Activated naive CD4-positive, alpha-beta T cell treated with anti-CD3 and anti-CD28 coated beads, Interleukin-2, amount 50 U/mL, for 24 hours (primary cell): ENCODE measurements at regions not wholly inside any gene's neighbourhood (a gene's known extent, or its start where the extent isn't known, plus 50 kb on each side); places are given as distances from the start of the nearest gene placed in this dataset.
"Not testable (repeated sequence)": the region's sequence is repeated elsewhere in the genome, so short reads cannot be mapped to it uniquely, and the experiment has no call there.

Source experiments
- H3K27ac Mint-ChIP-seq: one replicate; pipeline ENCODE4 v1.8.0; 2021; ENCODE audit warnings: mild to moderate bottlenecking, mixed read lengths
- H3K27me3 Mint-ChIP-seq: one replicate; pipeline ENCODE4 v1.8.0; 2021; ENCODE audit warnings: mixed read lengths
- H3K36me3 Mint-ChIP-seq: one replicate; pipeline ENCODE4 v1.8.0; 2021; ENCODE audit warnings: mixed read lengths
- H3K4me1 Mint-ChIP-seq: one replicate; pipeline ENCODE4 v1.8.0; 2021; ENCODE audit warnings: mixed read lengths
- H3K4me3 Mint-ChIP-seq: one replicate; pipeline ENCODE4 v1.8.0; 2021; ENCODE audit warnings: mild to moderate bottlenecking, mixed read lengths
- H3K9me3 Mint-ChIP-seq: one replicate; pipeline ENCODE4 v1.8.0; 2021; ENCODE audit warnings: mixed read lengths

- H3K27me3 Mint-ChIP-seq, result no peaks in the 10 kb centered on the region
- H3K36me3 Mint-ChIP-seq, result no peaks in the 10 kb centered on the region
- H3K27ac Mint-ChIP-seq, result no peak overlapping the region
- H3K9me3 Mint-ChIP-seq, result no peaks in the 10 kb centered on the region
- H3K4me3 Mint-ChIP-seq, result no peak overlapping the region
- no peaks in the 10 kb centered on the region for H3K4me1 Mint-ChIP-seq
These were observed 478.7 kb downstream of the CNTN3 start for GRCh38 chr3:74135808-74136207.

GRCh38 chr3:74134831-74135230 is 479.6 kb downstream of the CNTN3 start:
- Mint-ChIP-seq H3K4me3 (no peak overlapping the region), H3K9me3 (no peaks in the 10 kb centered on the region), H3K4me1 (no peaks in the 10 kb centered on the region), H3K27me3 (no peaks in the 10 kb centered on the region), H3K27ac (no peak overlapping the region), H3K36me3 (no peaks in the 10 kb centered on the region)

DNA sequence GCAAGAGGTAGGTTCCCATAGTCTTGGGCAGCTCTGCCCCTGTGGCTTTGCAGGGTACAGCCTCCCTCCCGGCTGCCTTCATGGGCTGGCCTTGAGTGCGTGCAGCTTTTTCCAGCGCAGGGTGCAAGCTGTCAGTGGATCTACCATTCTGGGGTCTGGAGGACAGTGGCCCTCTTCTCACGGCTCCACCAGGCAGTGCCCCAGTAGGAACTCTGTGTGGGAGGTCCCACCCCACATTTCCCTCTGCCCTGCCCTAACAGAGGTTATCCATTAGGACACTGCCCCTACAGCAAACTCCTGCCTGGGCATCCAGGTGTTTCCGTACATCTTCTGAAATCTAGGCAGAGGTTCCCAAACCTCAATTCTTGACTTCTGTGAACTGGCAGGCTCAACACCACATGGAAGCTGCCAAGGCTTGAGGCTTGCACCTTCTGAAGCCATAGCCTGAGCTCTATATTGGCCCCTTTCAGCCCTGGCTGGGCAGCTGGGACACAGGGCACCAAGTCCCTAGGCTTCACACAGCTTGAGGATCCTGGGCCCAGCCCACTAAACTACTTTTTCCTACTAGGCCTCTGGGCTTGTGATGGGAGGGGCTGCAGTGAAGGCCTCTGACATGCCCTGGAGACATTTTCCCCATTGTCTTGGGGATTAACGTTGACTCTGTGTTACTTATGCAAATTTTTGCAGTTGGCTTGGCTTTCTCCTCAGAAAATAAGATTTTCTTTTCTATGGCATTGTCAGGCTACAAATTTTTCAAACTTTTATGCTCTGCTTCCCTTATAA is 482.7 kb downstream of the CNTN3 start:
- H3K4me1 Mint-ChIP-seq, H3K27me3 Mint-ChIP-seq, H3K36me3 Mint-ChIP-seq, H3K9me3 Mint-ChIP-seq, H3K27ac Mint-ChIP-seq, H3K4me3 Mint-ChIP-seq: not testable (repeated sequence)

GRCh38 chr3:74129611-74130010 is 484.8 kb downstream of the CNTN3 start:
- H3K27me3 Mint-ChIP-seq, result no peaks in the 10 kb centered on the region

GRCh38 chr3:74129056-74129455 is 485.4 kb downstream of the CNTN3 start:
- H3K36me3 Mint-ChIP-seq, result no peaks in the 10 kb centered on the region
- H3K27me3 Mint-ChIP-seq, result no peaks in the 10 kb centered on the region
- peaks cover 4% of the 10 kb centered on the region for H3K9me3 Mint-ChIP-seq
- no peak overlapping the region for H3K4me3 Mint-ChIP-seq
- no peak overlapping the region for H3K27ac Mint-ChIP-seq
- no peaks in the 10 kb centered on the region for H3K4me1 Mint-ChIP-seq

More at GRCh38 chr3:74129611-74130010, 484.8 kb downstream of the CNTN3 start:
- Mint-ChIP-seq H3K9me3 (peaks cover 4% of the 10 kb centered on the region), H3K4me1 (no peaks in the 10 kb centered on the region), H3K36me3 (no peaks in the 10 kb centered on the region), H3K4me3 (no peak overlapping the region), H3K27ac (no peak overlapping the region)

GRCh38 chr3:74127256-74127655 is 487.2 kb downstream of the CNTN3 start:
- Mint-ChIP-seq H3K27ac (no peak overlapping the region), H3K4me1 (no peaks in the 10 kb centered on the region), H3K9me3 (peaks cover 4% of the 10 kb centered on the region), H3K27me3 (no peaks in the 10 kb centered on the region), H3K4me3 (no peak overlapping the region), H3K36me3 (no peaks in the 10 kb centered on the region)

GRCh38 chr3:74124782-74125181 is 489.7 kb downstream of the CNTN3 start:
- H3K4me3 Mint-ChIP-seq, result no peak overlapping the region
- no peaks in the 10 kb centered on the region for H3K36me3 Mint-ChIP-seq
- no peaks in the 10 kb centered on the region for H3K4me1 Mint-ChIP-seq
- H3K9me3 Mint-ChIP-seq, result peaks cover 9% of the 10 kb centered on the region
- peak overlapping the region; percentile 43 for H3K27ac Mint-ChIP-seq
- H3K27me3 Mint-ChIP-seq, result no peaks in the 10 kb centered on the region

DNA sequence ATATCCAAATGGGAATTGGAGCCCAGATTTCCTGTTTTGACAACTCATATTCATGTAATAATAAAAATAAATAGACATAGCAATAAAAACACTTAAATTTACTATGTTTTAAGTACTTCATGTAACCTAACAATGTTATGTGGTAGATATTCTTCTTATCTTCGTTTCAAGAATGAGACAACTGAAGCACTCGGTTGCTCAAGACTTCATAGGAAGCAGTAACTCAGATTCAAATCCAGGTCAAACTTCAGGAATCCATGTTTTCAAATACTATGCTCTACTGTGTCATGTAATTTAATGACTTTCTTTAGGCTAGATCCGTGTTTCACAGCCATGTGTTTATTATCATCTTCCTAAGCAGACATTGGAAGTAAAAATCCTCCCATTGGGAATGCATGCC is 492.2 kb downstream of the CNTN3 start:
- H3K9me3 Mint-ChIP-seq, result peaks cover 5% of the 10 kb centered on the region
- H3K27me3 Mint-ChIP-seq, result no peaks in the 10 kb centered on the region
- no peaks in the 10 kb centered on the region for H3K36me3 Mint-ChIP-seq
- H3K27ac Mint-ChIP-seq, result no peak overlapping the region
- H3K4me3 Mint-ChIP-seq, result no peak overlapping the region
- H3K4me1 Mint-ChIP-seq, result no peaks in the 10 kb centered on the region

DNA sequence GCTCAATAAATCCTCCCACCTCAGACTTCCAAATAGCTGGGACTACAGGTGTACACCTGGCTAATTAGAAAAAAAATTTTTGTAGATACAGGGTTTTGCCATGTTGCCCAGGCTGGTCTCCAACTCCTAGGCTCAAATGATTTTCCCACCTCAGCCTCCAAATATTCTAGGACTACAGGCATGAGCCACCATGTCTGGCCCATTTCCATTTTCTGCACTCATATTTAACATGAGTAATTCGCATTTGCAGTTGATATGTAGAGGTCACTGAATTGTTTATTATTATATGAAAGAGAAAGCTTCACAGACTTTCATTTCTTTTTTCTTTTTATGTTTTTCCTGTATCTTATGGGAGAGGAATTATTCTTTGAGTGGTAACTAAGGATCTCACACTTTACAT is 492.7 kb downstream of the CNTN3 start:
- Mint-ChIP-seq H3K4me1 (no peaks in the 10 kb centered on the region), H3K4me3 (no peak overlapping the region), H3K36me3 (no peaks in the 10 kb centered on the region), H3K27ac (no peak overlapping the region), H3K27me3 (no peaks in the 10 kb centered on the region), H3K9me3 (peaks cover 5% of the 10 kb centered on the region)

- no peaks in the 10 kb centered on the region for H3K4me1 Mint-ChIP-seq
- H3K27ac Mint-ChIP-seq, result no peak overlapping the region
- H3K36me3 Mint-ChIP-seq, result no peaks in the 10 kb centered on the region
- no peak overlapping the region for H3K4me3 Mint-ChIP-seq
- H3K27me3 Mint-ChIP-seq, result no peaks in the 10 kb centered on the region
- peaks cover 5% of the 10 kb centered on the region for H3K9me3 Mint-ChIP-seq
These were observed 494.5 kb upstream of the PDZRN3 start for GRCh38 chr3:74119221-74119620.

DNA sequence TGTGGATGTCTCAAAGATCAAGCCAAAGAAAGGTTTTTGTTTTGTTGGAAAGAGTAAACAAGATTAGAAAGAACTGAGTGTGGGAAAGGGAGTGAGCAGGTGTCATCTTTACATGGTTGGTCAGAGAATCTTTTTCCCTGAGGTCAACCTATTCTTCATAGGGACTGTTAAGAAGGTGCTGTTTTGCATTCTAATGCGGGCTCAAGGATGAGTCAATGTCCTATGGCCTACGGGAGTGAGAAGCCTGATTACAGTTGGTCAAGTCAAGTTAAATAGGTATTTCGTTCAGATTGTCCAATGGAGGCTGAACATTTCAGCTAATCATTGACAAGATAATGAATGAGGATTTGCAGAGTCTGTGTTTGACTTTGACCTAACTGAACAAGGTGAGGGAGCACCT is 491.2 kb upstream of the PDZRN3 start:
- Mint-ChIP-seq H3K36me3 (no peaks in the 10 kb centered on the region), H3K4me3 (no peak overlapping the region), H3K9me3 (peaks cover 5% of the 10 kb centered on the region)

GRCh38 chr3:74107451-74107850 is 482.7 kb upstream of the PDZRN3 start:
- Mint-ChIP-seq H3K4me1 (no peaks in the 10 kb centered on the region), H3K27ac (no peak overlapping the region), H3K9me3 (no peaks in the 10 kb centered on the region), H3K27me3 (no peaks in the 10 kb centered on the region), H3K36me3 (no peaks in the 10 kb centered on the region), H3K4me3 (no peak overlapping the region)

More for the DNA sequence above, 491.2 kb upstream of the PDZRN3 start:
- Mint-ChIP-seq H3K27ac (no peak overlapping the region), H3K4me1 (no peaks in the 10 kb centered on the region), H3K27me3 (no peaks in the 10 kb centered on the region)

DNA sequence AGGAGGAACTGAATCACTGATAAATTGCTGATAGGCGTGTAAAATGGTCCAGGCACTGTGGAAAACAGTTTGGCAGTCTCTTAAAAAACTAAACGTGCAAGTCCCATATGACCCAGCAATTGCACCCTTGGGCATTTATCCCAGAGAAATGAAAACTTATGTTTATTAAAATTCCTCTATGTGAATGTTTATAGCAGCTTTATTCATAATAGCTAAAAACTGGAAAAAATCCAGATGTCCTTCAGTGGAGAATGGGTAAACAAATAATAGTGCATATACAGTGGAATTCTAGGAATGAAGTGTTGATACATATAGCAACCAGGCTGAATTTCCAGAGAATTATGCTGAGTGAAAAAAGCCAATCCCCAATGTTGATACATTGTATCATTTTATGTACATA is 482.2 kb upstream of the PDZRN3 start:
- Mint-ChIP-seq H3K27ac (no peak overlapping the region), H3K4me1 (no peaks in the 10 kb centered on the region), H3K36me3 (no peaks in the 10 kb centered on the region), H3K27me3 (no peaks in the 10 kb centered on the region), H3K9me3 (no peaks in the 10 kb centered on the region), H3K4me3 (no peak overlapping the region)

- no peak overlapping the region for H3K4me3 Mint-ChIP-seq
- H3K36me3 Mint-ChIP-seq, result no peaks in the 10 kb centered on the region
- no peaks in the 10 kb centered on the region for H3K27me3 Mint-ChIP-seq
- H3K4me1 Mint-ChIP-seq, result no peaks in the 10 kb centered on the region
- H3K9me3 Mint-ChIP-seq, result peaks cover 8% of the 10 kb centered on the region
- H3K27ac Mint-ChIP-seq, result no peak overlapping the region
These were observed 466.5 kb upstream of the PDZRN3 start for GRCh38 chr3:74091204-74091603.

DNA sequence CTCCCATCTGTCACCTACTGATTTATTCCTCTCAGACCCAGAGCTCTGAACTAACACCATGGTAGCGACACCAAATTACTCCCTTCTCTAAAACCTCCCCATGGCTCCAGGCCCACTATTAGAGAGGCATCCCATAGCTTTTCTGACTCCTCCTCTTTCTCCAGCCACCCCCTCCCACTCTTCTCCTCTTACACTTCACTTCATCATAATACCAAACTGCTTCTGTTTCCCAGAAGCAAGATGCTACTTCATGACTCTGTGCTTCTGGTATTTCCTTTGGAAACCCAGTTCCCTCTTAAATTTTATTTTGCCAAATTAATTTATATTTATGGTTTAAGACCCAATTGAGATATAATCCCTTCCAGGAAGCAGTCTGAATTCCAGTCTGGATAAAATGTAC is 465.1 kb upstream of the PDZRN3 start:
- Mint-ChIP-seq H3K27me3 (no peaks in the 10 kb centered on the region), H3K4me1 (no peaks in the 10 kb centered on the region), H3K4me3 (no peak overlapping the region), H3K9me3 (peaks cover 12% of the 10 kb centered on the region), H3K36me3 (no peaks in the 10 kb centered on the region), H3K27ac (no peak overlapping the region)

DNA sequence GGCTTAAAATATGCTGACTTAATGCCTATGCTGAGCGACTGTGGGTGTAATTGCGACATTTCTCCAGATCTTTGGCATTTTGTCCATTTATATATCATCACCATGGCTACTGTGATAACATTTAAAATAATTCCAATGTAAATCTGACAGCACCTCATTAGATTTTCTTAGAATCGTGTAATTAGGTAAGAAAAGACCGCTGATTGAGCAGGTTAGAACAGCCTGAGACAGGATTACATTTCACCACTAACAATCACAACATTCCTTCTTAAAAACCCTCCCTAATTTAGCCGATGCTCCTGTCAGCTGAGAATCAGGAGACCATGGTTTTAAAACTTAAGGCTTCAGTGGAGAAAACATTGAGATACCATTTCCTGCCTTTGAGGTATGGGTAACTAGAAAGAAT is 455.3 kb upstream of the PDZRN3 start:
- Mint-ChIP-seq H3K27me3 (no peaks in the 10 kb centered on the region), H3K27ac (no peak overlapping the region), H3K36me3 (no peaks in the 10 kb centered on the region), H3K9me3 (peaks cover 11% of the 10 kb centered on the region), H3K4me1 (no peaks in the 10 kb centered on the region), H3K4me3 (no peak overlapping the region)

GRCh38 chr3:74075241-74075640 is 450.5 kb upstream of the PDZRN3 start:
- Mint-ChIP-seq H3K4me1 (no peaks in the 10 kb centered on the region), H3K4me3 (no peak overlapping the region), H3K9me3 (peaks cover 5% of the 10 kb centered on the region), H3K27ac (no peak overlapping the region), H3K36me3 (no peaks in the 10 kb centered on the region), H3K27me3 (peaks cover 1% of the 10 kb centered on the region)
